HepG2 (cell line): ENCODE measurements at regions not wholly inside any gene's neighbourhood (a gene's known extent, or its start where the extent isn't known, plus 50 kb on each side); places are given as distances from the start of the nearest gene placed in this dataset.

ENCODE experiments used
- ARNT ChIP-seq: fragments of 450-650 bp; IDR thresholded peaks from 2 replicates; pipeline ENCODE4 v1.6.1; 2017
- ATAD3A ChIP-seq: sonication (generic); formaldehyde crosslinking; IDR thresholded peaks from 2 replicates; pipeline ENCODE4 v1.4.0; 2020; ENCODE audit warnings: missing genetic modification reagents
- CREM ChIP-seq, 2 experiments: sonication (generic) in 1 of 2; formaldehyde crosslinking in 1 of 2; IDR thresholded peaks; 2 replicates each; pipeline versions ENCODE4 v1.4.0 to v1.6.1; 2016 to 2020; ENCODE audit warnings: antibody characterized with exemption in 1 of 2, mild to moderate bottlenecking in 1 of 2, missing genetic modification reagents in 1 of 2
- EP300 ChIP-seq, 3 experiments: sonication (generic) in 1 of 3; formaldehyde crosslinking in 1 of 3; IDR thresholded peaks; 2 replicates each; pipeline versions ENCODE4 v1.5.1 to v1.6.1; 2011 to 2020; ENCODE audit warnings: low read depth in 2 of 3, low read length in 2 of 3, borderline replicate concordance in 1 of 3, improper control_type of control experiment in 1 of 3, mild to moderate bottlenecking in 1 of 3, missing genetic modification reagents in 1 of 3, moderate library complexity in 1 of 3
- HMGXB4 ChIP-seq, 2 experiments: sonication (generic) in 1 of 2; formaldehyde crosslinking in 1 of 2; IDR thresholded peaks; 2 replicates each; pipeline versions ENCODE4 v1.4.0 to v1.6.1; 2018 to 2020; ENCODE audit warnings: missing genetic modification reagents in 2 of 2, borderline replicate concordance in 1 of 2, low read depth in 1 of 2, mild to moderate bottlenecking in 1 of 2, missing biosample characterization in 1 of 2
- MAF1 ChIP-seq: sonication (generic); formaldehyde crosslinking; IDR thresholded peaks from 2 replicates; pipeline ENCODE4 v1.5.0; 2020; ENCODE audit warnings: missing genetic modification reagents, borderline replicate concordance
- MIER3 ChIP-seq: IDR thresholded peaks from 2 replicates; pipeline ENCODE4 v1.6.1; 2016; ENCODE audit warnings: missing compliant biosample characterization, borderline replicate concordance
- NFE2L2 ChIP-seq: fragments of 150-350 bp; IDR thresholded peaks from 2 replicates; pipeline ENCODE4 v1.6.1; 2014; ENCODE audit warnings: low read length
- PHF21A ChIP-seq: sonication (generic); formaldehyde crosslinking; IDR thresholded peaks from 2 replicates; pipeline ENCODE4 v1.5.0; 2020; ENCODE audit warnings: mild to moderate bottlenecking, missing genetic modification reagents
- POLR2A ChIP-seq, 2 experiments: IDR thresholded peaks; 2 replicates each; pipeline ENCODE4 v1.6.1; 2011; ENCODE audit warnings: low read depth in 2 of 2, low read length in 2 of 2, mild to moderate bottlenecking in 1 of 2, moderate library complexity in 1 of 2; ENCODE audit not compliant: insufficient read depth in 1 of 2
- RBAK ChIP-seq: sonication (generic); formaldehyde crosslinking; IDR thresholded peaks from 2 replicates; pipeline ENCODE4 v1.5.1; 2020; ENCODE audit warnings: mild to moderate bottlenecking, missing genetic modification reagents
- RCOR2 ChIP-seq: IDR thresholded peaks from 2 replicates; pipeline ENCODE4 v1.6.1; 2016; ENCODE audit warnings: missing biosample characterization, missing genetic modification reagents
- RELA ChIP-seq: sonication (generic); formaldehyde crosslinking; IDR thresholded peaks from 2 replicates; pipeline ENCODE4 v1.4.0; 2020; ENCODE audit warnings: missing genetic modification reagents
- SKI ChIP-seq: fragments of 450-650 bp; IDR thresholded peaks from one replicate; pipeline ENCODE4 v1.6.1; 2018; ENCODE audit warnings: mild to moderate bottlenecking; ENCODE audit not compliant: partially characterized antibody
- SP1 ChIP-seq, 2 experiments: fragments of 450-650 bp in 1 of 2; sonication (generic) in 1 of 2; formaldehyde crosslinking in 1 of 2; IDR thresholded peaks; 2 replicates each; pipeline versions ENCODE4 v1.4.0 to v1.6.1; 2016 to 2020; ENCODE audit warnings: missing genetic modification reagents in 1 of 2
- ZBTB21 ChIP-seq: sonication (generic); formaldehyde crosslinking; IDR thresholded peaks from 2 replicates; pipeline ENCODE4 v1.4.0; 2020; ENCODE audit warnings: missing genetic modification reagents
- ZBTB25 ChIP-seq: IDR thresholded peaks from 2 replicates; pipeline ENCODE4 v1.6.1; 2018; ENCODE audit warnings: missing genetic modification reagents
- ZNF225 ChIP-seq: sonication (generic); formaldehyde crosslinking; IDR thresholded peaks from 2 replicates; pipeline ENCODE4 v1.4.0; 2020; ENCODE audit warnings: mild to moderate bottlenecking, missing genetic modification reagents
- ZNF232 ChIP-seq: sonication (generic); formaldehyde crosslinking; IDR thresholded peaks from 2 replicates; pipeline ENCODE4 v1.4.0; 2020; ENCODE audit warnings: missing genetic modification reagents, borderline replicate concordance
- ZNF292 ChIP-seq: sonication (generic); formaldehyde crosslinking; IDR thresholded peaks from 2 replicates; pipeline ENCODE4 v1.8.1; 2022; ENCODE audit warnings: mild to moderate bottlenecking, low read depth, missing genetic modification reagents, borderline replicate concordance
- ZNF674 ChIP-seq: sonication (generic); formaldehyde crosslinking; IDR thresholded peaks from 2 replicates; pipeline ENCODE4 v1.5.0; 2020; ENCODE audit warnings: low read depth, mild to moderate bottlenecking, missing genetic modification reagents
- ZNF713 ChIP-seq: sonication (generic); formaldehyde crosslinking; IDR thresholded peaks from 2 replicates; pipeline ENCODE4 v1.4.0; 2020; ENCODE audit warnings: mild to moderate bottlenecking, missing genetic modification reagents
- ZNF792 ChIP-seq: IDR thresholded peaks from 2 replicates; pipeline ENCODE4 v1.6.1; 2016
- TF ChIP-seq, protein P1 (sequence below), 2 experiments: sonication (generic) in 1 of 2; formaldehyde crosslinking in 1 of 2; IDR thresholded peaks; 2 replicates each; pipeline versions ENCODE4 v1.5.1 to v1.6.1; 2011 to 2020; ENCODE audit warnings: borderline replicate concordance in 1 of 2, low read depth in 1 of 2, low read length in 1 of 2, mild to moderate bottlenecking in 1 of 2, missing genetic modification reagents in 1 of 2, moderate library complexity in 1 of 2
- TF ChIP-seq, protein P2 (sequence below): IDR thresholded peaks from 2 replicates; pipeline ENCODE4 v1.6.1; 2012; ENCODE audit warnings: inconsistent platforms
- TF ChIP-seq, protein P3 (sequence below): IDR thresholded peaks from 2 replicates; pipeline ENCODE4 v1.6.1; 2016; ENCODE audit warnings: mild to moderate bottlenecking

GRCh38 chr2:45119038-45119437, 109.8 kb upstream of the SIX2 start (continued):
- no peak for TF ChIP-seq ZBTB25 (CRISPR knock-in tag)
- TF ChIP-seq, protein P1, sequence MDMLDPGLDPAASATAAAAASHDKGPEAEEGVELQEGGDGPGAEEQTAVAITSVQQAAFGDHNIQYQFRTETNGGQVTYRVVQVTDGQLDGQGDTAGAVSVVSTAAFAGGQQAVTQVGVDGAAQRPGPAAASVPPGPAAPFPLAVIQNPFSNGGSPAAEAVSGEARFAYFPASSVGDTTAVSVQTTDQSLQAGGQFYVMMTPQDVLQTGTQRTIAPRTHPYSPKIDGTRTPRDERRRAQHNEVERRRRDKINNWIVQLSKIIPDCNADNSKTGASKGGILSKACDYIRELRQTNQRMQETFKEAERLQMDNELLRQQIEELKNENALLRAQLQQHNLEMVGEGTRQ (IDR thresholded peaks at IDR 0.05; ENCODE audit: low read depth, low read length), result no peak
- TF ChIP-seq, protein P1 (CRISPR knock-in tag; IDR thresholded peaks at IDR 0.05; ENCODE audit: borderline replicate concordance), result no peak
- TF ChIP-seq, protein P2, sequence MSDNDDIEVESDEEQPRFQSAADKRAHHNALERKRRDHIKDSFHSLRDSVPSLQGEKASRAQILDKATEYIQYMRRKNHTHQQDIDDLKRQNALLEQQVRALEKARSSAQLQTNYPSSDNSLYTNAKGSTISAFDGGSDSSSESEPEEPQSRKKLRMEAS, result no peak
- TF ChIP-seq SP1 (IDR thresholded peaks at IDR 0.05), result no peak
- TF ChIP-seq SP1 (CRISPR knock-in tag; IDR thresholded peaks at IDR 0.05), result no peak
- peak; percentile 84 for TF ChIP-seq ZNF792 (CRISPR knock-in tag)
- no peak for TF ChIP-seq HMGXB4 (CRISPR knock-in tag; IDR thresholded peaks at IDR 0.05; ENCODE audit: borderline replicate concordance in 1 of 2, low read depth in 1 of 2)
- TF ChIP-seq, protein P3, sequence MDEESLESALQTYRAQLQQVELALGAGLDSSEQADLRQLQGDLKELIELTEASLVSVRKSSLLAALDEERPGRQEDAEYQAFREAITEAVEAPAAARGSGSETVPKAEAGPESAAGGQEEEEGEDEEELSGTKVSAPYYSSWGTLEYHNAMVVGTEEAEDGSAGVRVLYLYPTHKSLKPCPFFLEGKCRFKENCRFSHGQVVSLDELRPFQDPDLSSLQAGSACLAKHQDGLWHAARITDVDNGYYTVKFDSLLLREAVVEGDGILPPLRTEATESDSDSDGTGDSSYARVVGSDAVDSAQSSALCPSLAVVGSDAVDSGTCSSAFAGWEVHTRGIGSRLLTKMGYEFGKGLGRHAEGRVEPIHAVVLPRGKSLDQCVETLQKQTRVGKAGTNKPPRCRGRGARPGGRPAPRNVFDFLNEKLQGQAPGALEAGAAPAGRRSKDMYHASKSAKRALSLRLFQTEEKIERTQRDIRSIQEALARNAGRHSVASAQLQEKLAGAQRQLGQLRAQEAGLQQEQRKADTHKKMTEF (CRISPR knock-in tag), result no peak
- 0 out of 2 replicates have a peak, but pooled peaks have one; percentile 12 for TF ChIP-seq CREM (IDR thresholded peaks at IDR 0.05)
- TF ChIP-seq CREM (CRISPR knock-in tag; IDR thresholded peaks at IDR 0.05), result no peak
- peak; percentile 10 for TF ChIP-seq SKI
- no peak for TF ChIP-seq ZNF232 (CRISPR knock-in tag)
- TF ChIP-seq MAF1 (CRISPR knock-in tag), result no peak
- TF ChIP-seq ZBTB21, result peak; percentile 94
- TF ChIP-seq RCOR2 (CRISPR knock-in tag), result no peak
- no peak for TF ChIP-seq ATAD3A (CRISPR knock-in tag)
- TF ChIP-seq POLR2A (IDR thresholded peaks at IDR 0.05; ENCODE audit: insufficient read depth in 1 of 2, low read depth in 2 of 2, low read length in 2 of 2), result no peak
- no peak for TF ChIP-seq EP300 (IDR thresholded peaks at IDR 0.05; ENCODE audit: low read depth in 2 of 2, low read length in 2 of 2)
- TF ChIP-seq EP300 (CRISPR knock-in tag; IDR thresholded peaks at IDR 0.05; ENCODE audit: borderline replicate concordance), result no peak
- TF ChIP-seq ZNF674 (CRISPR knock-in tag), result no peak
- no peak for TF ChIP-seq RELA (CRISPR knock-in tag)
- no peak for TF ChIP-seq MIER3
- TF ChIP-seq ZNF713 (CRISPR knock-in tag), result no peak
- TF ChIP-seq NFE2L2, result no peak
- no peak for TF ChIP-seq ZNF225
- no peak for TF ChIP-seq ZNF292 (CRISPR knock-in tag)
- no peak for TF ChIP-seq PHF21A (CRISPR knock-in tag)
- no peak for TF ChIP-seq RBAK (CRISPR knock-in tag)
- TF ChIP-seq ARNT, result no peak
